ENCODE measurements at regions not wholly inside any gene's neighbourhood (a gene's known extent, or its start where the extent isn't known, plus 50 kb on each side); places are given as distances from the start of the nearest gene placed in this dataset.

DNA sequence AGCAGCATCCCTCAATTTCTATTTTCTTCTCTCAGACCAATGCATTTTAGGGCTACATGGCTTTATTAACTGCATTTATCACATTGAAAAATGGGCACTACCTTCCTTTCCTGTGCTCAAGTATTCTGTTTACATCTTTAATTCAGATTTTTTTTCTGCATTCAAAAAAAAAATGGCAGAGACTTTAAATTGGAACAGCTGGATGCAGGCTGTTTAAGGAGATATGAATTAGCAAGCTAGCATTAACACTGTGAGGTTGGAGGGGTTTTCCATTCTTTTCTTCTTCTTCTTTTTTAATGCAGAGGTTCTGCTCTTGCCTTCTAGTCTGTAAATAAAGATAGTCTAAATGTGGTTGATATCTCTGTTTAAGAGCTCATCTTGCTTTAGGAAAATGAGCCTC is 242.9 kb upstream of the RBFOX1 start:
- no peaks in the 10 kb centered on the region for H3K27me3 Mint-ChIP-seq
- no peaks in the 10 kb centered on the region for H3K4me1 Mint-ChIP-seq
- H3K36me3 Mint-ChIP-seq = no peaks in the 10 kb centered on the region
- no peak overlapping the region for H3K4me3 Mint-ChIP-seq
- no peak overlapping the region for H3K27ac Mint-ChIP-seq
- peaks cover 18% of the 10 kb centered on the region for H3K9me3 Mint-ChIP-seq

DNA sequence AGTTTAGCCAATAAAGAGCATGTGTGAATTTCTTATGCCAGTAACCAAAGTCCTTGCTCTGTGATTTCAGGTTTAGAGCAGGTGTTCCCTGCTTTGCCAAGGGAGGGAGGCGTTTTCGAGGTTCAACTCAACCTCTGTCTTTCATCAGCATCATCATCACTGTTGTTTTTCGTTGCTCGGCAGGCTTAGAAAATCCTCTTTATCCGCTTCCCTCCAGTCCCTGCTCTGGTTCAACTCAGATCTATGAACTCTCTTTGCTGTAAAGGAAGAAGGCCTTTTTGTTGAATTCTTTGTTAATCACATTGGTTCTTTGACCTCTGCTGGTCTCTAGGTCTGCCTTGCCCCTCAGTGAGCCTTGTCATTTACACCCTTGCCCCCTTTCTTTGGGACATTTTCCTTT is 243.9 kb upstream of the RBFOX1 start:
- Mint-ChIP-seq H3K36me3 (no peaks in the 10 kb centered on the region), H3K9me3 (peaks cover 11% of the 10 kb centered on the region), H3K27ac (no peak overlapping the region), H3K27me3 (no peaks in the 10 kb centered on the region), H3K4me1 (no peaks in the 10 kb centered on the region), H3K4me3 (no peak overlapping the region)

DNA sequence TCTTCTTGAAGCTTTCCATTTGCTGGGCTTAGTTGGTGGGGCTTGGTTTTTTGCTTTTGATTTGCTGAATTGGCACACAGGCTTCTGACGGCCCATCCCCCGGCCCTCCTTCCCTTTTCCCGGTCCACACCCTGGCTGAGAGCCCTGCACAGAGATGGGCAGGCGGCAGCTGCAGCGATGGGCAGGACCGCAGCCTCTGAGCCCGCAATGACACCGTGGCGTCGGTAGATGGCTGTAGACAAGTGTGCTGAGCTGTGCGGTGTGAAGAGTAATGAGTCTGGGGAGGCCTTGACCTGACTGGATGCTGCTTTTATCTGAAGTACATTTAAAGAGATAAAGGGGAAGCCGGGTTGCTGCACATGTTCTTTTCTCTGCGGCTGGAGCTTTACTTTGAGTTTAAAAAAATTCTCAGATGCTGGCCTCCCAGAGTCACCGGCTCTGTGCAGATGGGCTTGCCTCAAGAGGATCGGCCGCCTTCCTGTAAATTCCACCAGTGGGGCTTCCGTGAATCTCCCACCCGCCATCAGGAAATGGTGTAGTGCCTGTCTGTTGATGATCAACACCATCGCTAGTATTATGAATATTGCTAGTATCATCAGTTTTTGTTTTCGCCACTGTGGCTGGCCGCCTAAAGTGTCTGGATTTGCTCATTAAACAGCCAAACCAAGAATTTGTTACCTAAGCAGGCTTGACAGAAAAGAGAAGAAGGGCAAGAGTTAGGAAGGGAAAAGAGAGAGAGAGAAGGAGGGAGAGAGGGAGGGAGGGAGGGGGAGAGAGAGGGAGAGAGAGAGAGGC is 245.6 kb upstream of the RBFOX1 start:
- H3K27ac Mint-ChIP-seq = no peak overlapping the region
- no peak overlapping the region for H3K4me3 Mint-ChIP-seq
- no peaks in the 10 kb centered on the region for H3K36me3 Mint-ChIP-seq
- no peaks in the 10 kb centered on the region for H3K4me1 Mint-ChIP-seq
- peaks cover 8% of the 10 kb centered on the region for H3K9me3 Mint-ChIP-seq
- no peaks in the 10 kb centered on the region for H3K27me3 Mint-ChIP-seq

DNA sequence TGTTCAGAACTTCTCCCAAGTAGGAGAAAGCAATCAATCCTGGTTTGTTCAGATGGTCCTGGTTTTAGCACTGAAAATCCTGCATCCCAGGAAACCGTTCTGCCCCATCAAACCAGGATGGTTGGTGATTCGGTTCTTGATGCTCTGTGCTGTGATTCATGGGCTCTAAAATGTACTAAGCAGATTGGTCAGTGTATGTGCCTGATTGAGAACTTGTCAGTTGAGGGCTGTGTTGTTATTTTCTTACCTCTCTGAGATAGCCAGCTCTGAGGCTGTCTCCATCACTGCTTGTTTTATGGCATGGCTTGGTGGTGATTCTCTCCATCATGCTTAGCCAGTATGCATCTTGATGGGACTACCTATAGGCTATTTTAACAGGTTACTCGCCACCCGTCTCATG is 246.9 kb upstream of the RBFOX1 start:
- H3K4me1 Mint-ChIP-seq = no peaks in the 10 kb centered on the region
- no peaks in the 10 kb centered on the region for H3K36me3 Mint-ChIP-seq
- H3K9me3 Mint-ChIP-seq = peaks cover 9% of the 10 kb centered on the region
- no peak overlapping the region for H3K27ac Mint-ChIP-seq
- no peak overlapping the region for H3K4me3 Mint-ChIP-seq
- H3K27me3 Mint-ChIP-seq = no peaks in the 10 kb centered on the region

DNA sequence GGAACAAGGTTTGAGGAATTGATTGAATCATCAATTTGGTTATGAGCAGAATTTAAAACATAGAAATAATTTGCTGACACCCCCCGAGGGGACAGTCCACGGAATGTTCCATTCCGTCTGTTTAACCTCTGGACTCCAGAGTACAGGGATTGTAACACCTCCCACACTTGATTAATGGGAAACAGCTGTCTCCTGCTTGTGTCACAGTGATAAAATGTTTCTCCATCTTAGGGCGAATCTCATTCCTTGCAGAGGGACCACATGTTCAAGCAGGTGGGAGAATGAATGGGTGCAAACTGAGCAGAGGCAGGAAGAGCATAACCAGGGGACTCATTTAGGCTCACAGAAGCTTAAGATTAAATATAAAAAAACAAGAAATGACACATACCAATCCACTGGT is 249.5 kb upstream of the RBFOX1 start:
- no peaks in the 10 kb centered on the region for H3K27me3 Mint-ChIP-seq
- H3K4me3 Mint-ChIP-seq = no peak overlapping the region

DNA sequence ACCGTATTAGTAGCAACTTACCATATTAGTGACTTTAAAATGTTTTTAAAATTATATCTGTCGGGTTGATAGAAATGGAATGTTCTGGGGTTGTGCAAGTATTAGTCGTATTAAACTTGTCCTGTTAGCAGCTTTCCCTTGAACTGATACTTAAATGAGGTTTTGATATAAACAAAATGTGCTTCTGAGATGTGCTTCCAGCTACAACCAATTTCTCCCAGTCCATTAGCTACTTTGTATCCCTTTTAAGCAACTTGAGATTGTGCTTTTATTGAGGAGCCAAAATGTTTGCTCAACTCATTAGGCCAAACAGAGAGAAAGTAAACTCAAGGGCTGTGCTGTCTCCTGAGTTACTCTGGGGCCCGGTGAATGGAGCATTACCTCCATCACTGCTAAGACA is 255.0 kb upstream of the RBFOX1 start:
- H3K27me3 Mint-ChIP-seq = no peaks in the 10 kb centered on the region
- H3K36me3 Mint-ChIP-seq = no peaks in the 10 kb centered on the region
- peaks cover 19% of the 10 kb centered on the region for H3K9me3 Mint-ChIP-seq
- no peak overlapping the region for H3K27ac Mint-ChIP-seq
- no peaks in the 10 kb centered on the region for H3K4me1 Mint-ChIP-seq
- no peak overlapping the region for H3K4me3 Mint-ChIP-seq

More for the DNA sequence above, 249.5 kb upstream of the RBFOX1 start:
- Mint-ChIP-seq H3K9me3 (peaks cover 9% of the 10 kb centered on the region), H3K27ac (no peak overlapping the region), H3K36me3 (no peaks in the 10 kb centered on the region), H3K4me1 (no peaks in the 10 kb centered on the region)

DNA sequence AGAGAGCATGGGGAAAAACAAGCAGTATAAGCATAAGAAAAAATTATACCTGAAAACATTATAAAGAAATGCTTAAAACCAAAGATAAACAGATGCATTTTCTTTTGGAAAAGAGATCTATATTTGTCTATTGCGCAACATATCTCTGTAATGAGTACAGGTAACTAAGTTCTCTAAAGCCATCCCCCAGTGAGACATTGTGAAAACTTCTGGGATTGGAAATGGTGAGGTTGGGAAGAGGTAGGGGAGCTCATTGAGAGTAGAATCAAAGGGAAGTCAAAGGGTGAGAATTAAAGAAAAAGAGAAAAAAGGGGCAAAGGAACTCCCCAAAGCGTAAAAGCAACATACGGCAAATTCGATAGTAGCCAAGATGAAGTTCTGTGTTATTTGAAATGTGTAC is 257.9 kb upstream of the RBFOX1 start:
- no peaks in the 10 kb centered on the region for H3K36me3 Mint-ChIP-seq
- H3K27ac Mint-ChIP-seq = no peak overlapping the region
- peaks cover 14% of the 10 kb centered on the region for H3K9me3 Mint-ChIP-seq
- no peak overlapping the region for H3K4me3 Mint-ChIP-seq
- H3K27me3 Mint-ChIP-seq = no peaks in the 10 kb centered on the region
- no peaks in the 10 kb centered on the region for H3K4me1 Mint-ChIP-seq

DNA sequence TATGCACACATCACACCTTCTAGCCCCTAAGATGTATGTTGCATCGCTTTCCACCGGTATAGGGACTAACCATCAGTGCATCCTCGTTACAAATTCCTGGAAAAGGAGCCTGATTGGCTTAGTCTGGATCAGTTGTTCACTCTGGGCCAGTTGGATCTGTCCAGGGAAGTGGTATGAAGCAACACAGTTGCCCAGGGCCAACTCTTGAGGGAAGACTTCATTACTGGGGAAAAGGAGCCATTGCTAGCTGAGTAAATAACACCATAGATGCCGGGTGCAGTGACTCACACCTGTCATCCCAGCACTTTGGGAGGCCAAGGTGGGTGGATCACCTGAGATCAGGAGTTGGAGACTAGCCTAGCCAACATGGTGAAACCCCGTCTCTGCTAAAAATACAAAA is 275.2 kb upstream of the RBFOX1 start:
- no peak overlapping the region for H3K4me3 Mint-ChIP-seq
- H3K27ac Mint-ChIP-seq = no peak overlapping the region
- no peaks in the 10 kb centered on the region for H3K27me3 Mint-ChIP-seq
- no peaks in the 10 kb centered on the region for H3K36me3 Mint-ChIP-seq
- H3K9me3 Mint-ChIP-seq = peaks cover 6% of the 10 kb centered on the region
- H3K4me1 Mint-ChIP-seq = no peaks in the 10 kb centered on the region

DNA sequence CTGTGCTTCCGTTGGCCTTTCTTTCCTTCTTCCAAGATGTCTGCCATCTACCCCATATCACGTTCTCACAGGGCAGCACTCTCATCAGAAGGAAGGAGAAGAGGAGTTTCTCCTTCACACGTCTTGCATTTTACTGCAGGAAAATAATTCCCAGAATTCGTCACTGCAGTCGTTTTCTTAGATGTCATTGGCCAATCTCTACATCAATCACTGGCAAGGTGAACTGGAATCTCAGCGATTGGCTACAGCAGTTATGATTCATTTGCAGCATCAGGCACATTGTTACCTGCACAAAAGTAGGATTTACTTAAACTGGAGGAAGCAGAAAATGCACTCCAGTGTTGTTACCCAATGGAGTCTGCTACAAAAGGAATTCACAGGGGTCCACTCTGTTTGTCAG is 277.2 kb upstream of the RBFOX1 start:
- no peak overlapping the region for H3K27ac Mint-ChIP-seq
- H3K4me1 Mint-ChIP-seq = no peaks in the 10 kb centered on the region
- no peaks in the 10 kb centered on the region for H3K27me3 Mint-ChIP-seq
- no peaks in the 10 kb centered on the region for H3K36me3 Mint-ChIP-seq
- H3K9me3 Mint-ChIP-seq = peaks cover 7% of the 10 kb centered on the region
- no peak overlapping the region for H3K4me3 Mint-ChIP-seq

DNA sequence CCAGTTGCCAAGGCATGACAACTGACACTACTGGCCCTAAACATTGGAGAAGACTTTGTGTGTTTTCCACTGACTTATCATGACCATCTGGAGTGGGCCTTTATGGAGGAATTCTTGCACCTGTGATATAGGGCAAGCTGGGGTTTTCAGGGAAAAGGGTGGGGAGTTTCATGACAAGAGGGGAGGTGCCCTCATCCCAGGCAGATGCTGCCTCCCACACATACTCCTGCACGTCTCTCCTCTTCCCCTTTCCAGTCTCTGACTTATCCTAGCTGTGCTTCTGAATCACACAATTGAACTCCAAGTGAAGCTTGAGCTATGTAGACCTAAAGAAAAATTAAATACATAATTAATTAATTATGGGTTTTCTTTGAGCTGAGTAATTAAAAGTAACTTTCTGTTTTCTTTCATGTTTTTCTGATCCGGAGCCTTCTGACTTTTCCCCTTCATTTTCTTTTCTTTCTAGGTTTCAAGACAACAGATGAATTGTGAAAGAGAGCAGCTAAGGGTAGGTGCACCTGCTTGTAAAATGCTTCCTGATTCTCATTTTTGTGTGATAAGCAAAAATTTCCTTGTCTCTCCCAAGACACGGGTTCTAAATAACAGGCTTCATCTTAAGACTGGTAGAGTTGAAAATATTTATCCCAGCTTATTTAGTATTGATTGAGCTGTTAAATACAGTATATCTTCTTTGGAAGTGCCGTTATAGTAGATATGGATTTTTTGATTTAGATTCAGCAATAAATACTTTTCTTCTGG is 280.9 kb upstream of the RBFOX1 start:
- Mint-ChIP-seq H3K27ac (no peak overlapping the region), H3K27me3 (no peaks in the 10 kb centered on the region), H3K36me3 (no peaks in the 10 kb centered on the region), H3K4me3 (no peak overlapping the region), H3K4me1 (no peaks in the 10 kb centered on the region), H3K9me3 (peaks cover 16% of the 10 kb centered on the region)

DNA sequence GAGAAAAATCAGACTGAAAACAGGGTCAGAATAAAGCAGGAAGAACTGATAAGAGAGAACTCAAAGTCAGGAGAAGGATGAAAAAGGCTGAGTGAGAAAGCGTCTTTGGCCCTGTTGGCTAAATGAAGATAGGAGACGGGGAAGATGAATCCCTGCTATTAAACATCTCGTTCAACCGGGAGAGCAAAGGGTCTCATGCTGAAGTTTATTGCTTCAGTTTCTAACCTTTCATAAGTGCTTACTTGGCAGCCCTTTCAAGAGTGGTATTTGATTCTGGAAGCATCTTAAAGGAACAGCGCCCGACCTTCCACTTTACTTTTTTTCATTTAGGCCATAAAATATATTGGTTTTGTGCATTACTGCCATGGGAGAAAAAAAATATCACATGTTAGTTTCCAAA is 288.3 kb upstream of the RBFOX1 start:
- Mint-ChIP-seq H3K4me1 (no peaks in the 10 kb centered on the region), H3K9me3 (peaks cover 15% of the 10 kb centered on the region), H3K4me3 (no peak overlapping the region), H3K27me3 (no peaks in the 10 kb centered on the region), H3K27ac (no peak overlapping the region), H3K36me3 (no peaks in the 10 kb centered on the region)

DNA sequence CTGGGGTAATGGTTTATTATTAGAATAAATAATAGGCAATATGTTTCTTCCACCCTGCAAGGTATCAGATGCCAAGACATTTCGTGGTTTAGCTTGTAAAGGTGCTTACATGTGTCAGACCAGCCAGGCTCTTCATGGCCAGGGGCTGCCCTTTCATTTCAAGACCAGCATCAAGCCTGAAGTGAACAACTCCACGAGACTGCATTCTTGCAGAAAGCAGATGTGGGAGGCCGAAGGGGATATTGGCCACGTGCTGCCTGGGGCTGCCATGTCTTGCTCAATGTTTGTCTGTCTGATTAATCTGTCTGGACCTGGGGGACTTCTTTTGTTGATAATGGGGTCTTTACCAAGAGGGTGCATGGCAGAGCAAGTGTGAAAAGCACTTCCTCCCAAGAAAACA is 294.2 kb upstream of the RBFOX1 start:
- no peaks in the 10 kb centered on the region for H3K4me1 Mint-ChIP-seq

DNA sequence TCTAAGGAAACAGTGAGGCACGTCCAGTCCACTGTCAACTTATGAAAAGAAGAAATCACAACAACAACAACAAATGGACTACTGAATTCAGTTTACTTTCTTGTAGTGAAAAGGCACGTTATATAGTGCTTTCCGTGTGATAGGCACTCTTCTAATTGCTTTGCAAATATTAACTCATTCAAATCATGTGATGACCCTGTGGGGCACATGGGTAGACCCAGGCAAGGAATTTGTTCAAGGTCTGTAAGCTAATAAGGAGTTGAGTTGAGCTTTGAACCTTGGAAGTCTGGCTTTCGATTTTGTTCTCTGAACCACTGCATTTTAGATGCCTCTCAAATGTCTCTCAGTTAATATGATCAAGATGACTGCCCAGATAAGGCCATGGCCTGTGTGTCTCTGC is 295.1 kb upstream of the RBFOX1 start:
- Mint-ChIP-seq H3K9me3 (no peaks in the 10 kb centered on the region), H3K27ac (no peak overlapping the region)

More for the DNA sequence above, 294.2 kb upstream of the RBFOX1 start:
- no peak overlapping the region for H3K27ac Mint-ChIP-seq
- H3K27me3 Mint-ChIP-seq = no peaks in the 10 kb centered on the region
- no peak overlapping the region for H3K4me3 Mint-ChIP-seq
- H3K9me3 Mint-ChIP-seq = no peaks in the 10 kb centered on the region
- no peaks in the 10 kb centered on the region for H3K36me3 Mint-ChIP-seq

DNA sequence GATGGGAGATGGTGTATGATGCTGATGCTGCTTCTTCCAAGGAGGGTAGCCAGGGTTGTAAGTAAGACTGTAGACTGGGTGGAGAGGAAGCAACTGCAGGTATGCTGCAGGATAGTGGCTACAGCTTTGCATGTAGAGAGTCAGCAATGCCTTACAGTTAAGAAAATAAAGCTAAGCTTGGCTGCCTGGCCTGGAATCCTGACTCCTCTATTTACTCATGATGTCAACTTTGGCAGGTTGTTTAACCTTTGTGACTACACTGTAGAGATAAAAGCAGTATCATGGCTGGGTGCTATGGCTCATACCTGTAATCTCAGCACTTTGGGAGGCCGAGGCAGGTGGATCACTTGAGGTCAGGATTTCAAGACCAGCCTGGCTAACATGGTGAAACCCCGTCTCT is 301.6 kb upstream of the RBFOX1 start:
- Mint-ChIP-seq H3K4me3 (no peak overlapping the region), H3K36me3 (no peaks in the 10 kb centered on the region), H3K4me1 (no peaks in the 10 kb centered on the region), H3K27ac (no peak overlapping the region), H3K27me3 (no peaks in the 10 kb centered on the region), H3K9me3 (peaks cover 11% of the 10 kb centered on the region)

More for the DNA sequence above, 295.1 kb upstream of the RBFOX1 start:
- H3K36me3 Mint-ChIP-seq = no peaks in the 10 kb centered on the region
- H3K4me3 Mint-ChIP-seq = no peak overlapping the region
- H3K27me3 Mint-ChIP-seq = no peaks in the 10 kb centered on the region
- no peaks in the 10 kb centered on the region for H3K4me1 Mint-ChIP-seq

DNA sequence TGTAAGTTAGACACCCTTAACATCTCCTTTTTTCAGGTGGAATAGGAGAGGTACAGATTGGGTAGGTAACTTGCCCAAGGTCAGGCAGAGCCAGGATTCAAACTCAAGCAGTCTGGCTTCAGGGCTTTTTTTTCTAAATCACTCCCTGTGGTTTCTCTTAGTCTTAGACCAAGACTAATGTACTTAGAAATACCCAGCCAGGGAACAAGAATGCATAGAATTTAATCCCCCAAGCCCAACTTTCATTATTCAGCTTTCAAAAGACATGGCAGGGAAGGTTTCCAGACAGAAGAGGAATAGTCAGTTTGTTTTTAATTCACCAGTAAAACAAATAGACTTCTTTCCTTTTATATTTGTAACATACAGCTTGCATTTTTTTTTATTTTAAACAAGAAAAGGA is 305.2 kb upstream of the RBFOX1 start:
- Mint-ChIP-seq H3K27me3 (no peaks in the 10 kb centered on the region), H3K9me3 (peaks cover 11% of the 10 kb centered on the region)

DNA sequence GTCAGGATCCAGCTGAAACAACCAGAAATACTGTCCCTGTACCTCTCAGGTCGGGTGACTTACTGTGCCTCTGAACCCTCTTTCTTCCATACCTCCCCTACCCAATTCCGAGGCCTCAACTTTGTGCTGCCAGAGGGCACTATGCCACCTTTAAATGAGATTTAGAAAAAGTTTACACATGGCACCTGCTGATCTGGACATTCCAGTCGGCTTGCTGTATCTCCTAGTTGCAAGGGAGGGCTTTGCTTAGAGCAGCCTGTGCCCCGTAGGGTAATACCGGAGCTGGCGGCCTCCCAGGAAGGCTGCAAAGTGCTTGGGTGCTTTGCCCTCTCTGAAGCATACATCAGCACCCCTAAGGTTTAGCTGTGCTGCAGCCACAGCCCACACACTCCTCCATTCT is 306.0 kb upstream of the RBFOX1 start:
- H3K27me3 Mint-ChIP-seq = no peaks in the 10 kb centered on the region
- no peak overlapping the region for H3K4me3 Mint-ChIP-seq
- H3K27ac Mint-ChIP-seq = no peak overlapping the region
- H3K36me3 Mint-ChIP-seq = no peaks in the 10 kb centered on the region
- H3K9me3 Mint-ChIP-seq = peaks cover 11% of the 10 kb centered on the region
- H3K4me1 Mint-ChIP-seq = no peaks in the 10 kb centered on the region

More for the DNA sequence above, 305.2 kb upstream of the RBFOX1 start:
- H3K36me3 Mint-ChIP-seq = no peaks in the 10 kb centered on the region
- H3K4me3 Mint-ChIP-seq = no peak overlapping the region
- H3K27ac Mint-ChIP-seq = no peak overlapping the region
- H3K4me1 Mint-ChIP-seq = no peaks in the 10 kb centered on the region

Data from activated naive CD4-positive, alpha-beta T cell treated with anti-CD3 and anti-CD28 coated beads, Interleukin-2, amount 50 U/mL, for 24 hours (primary cell).